K562 (cell line): ENCODE measurements at regions not wholly inside any gene's neighbourhood (a gene's known extent, or its start where the extent isn't known, plus 50 kb on each side); places are given as distances from the start of the nearest gene placed in this dataset.

Experiments
- ATAC-seq: fragments of 200-7000 bp; cut with Tn5 transposase; 3 replicates; pipeline ENCODE4 v1.9.1; 2020; ENCODE audit warnings: moderate library complexity
- BruUV-seq: library from RNA; stranded (reverse); fragments of 400-500 nt; replicated peaks from 2 replicates; lab custom pipeline; 2021; lab: Mats Ljungman, UMichigan
- CTCF ChIA-PET: fragments of 300-600 bp; formaldehyde crosslinking; extraction: SDS; loops from one replicate; lab custom pipeline; 2021; ENCODE audit warnings: low intra/inter-chr PET ratio; lab: Yijun Ruan, JAX
- POLR2A ChIA-PET: fragments of 300-600, 350-650 bp; sonication (Branson Sonifier 250); formaldehyde crosslinking; extraction: SDS; loops from one replicate; lab custom pipeline; 2021; ENCODE audit warnings: antibody characterized with exemption, inconsistent platforms; lab: Yijun Ruan, JAX
- DNase-seq, 4 experiments: peaks; one replicate each; pipeline versions ENCODE4 v3.0.0 to v3.0.0-alpha.2; 2011 to 2018; ENCODE audit warnings: low spot score in 3 of 4, mixed read lengths in 3 of 4; ENCODE audit errors: extremely low read depth in 1 of 4
- FAIRE-seq: peaks from 2 replicates; lab custom pipeline; 2011; peaks lifted over from hg19 to GRCh38; lab: Jason Lieb, UNC
- H2AFZ ChIP-seq: 2 replicates; pipeline ENCODE4 v1.6.0; 2011; ENCODE audit warnings: low read depth, low read length, control low read depth, inconsistent platforms
- H3K27ac ChIP-seq: fragments of 200-600 bp; 3 replicates; pipeline ENCODE4 v1.8.0; 2011; ENCODE audit warnings: low read depth, mild to moderate bottlenecking, control low read depth, inconsistent platforms, low read length, moderate library complexity, mixed read lengths; ENCODE audit errors: extremely low read depth
- H3K27me3 ChIP-seq, 2 experiments: fragments of 300-600 bp in 1 of 2; 2 replicates in 1 of 2; 3 replicates in 1 of 2; pipeline versions ENCODE4 v1.6.0 to v1.8.0; 2011; ENCODE audit warnings: inconsistent platforms in 2 of 2, low read length in 2 of 2, mild to moderate bottlenecking in 1 of 2, mixed read lengths in 1 of 2, moderate library complexity in 1 of 2; ENCODE audit not compliant: control insufficient read depth in 2 of 2, insufficient read depth in 2 of 2
- H3K36me3 ChIP-seq: fragments of 300-600 bp; 3 replicates; pipeline ENCODE4 v1.8.0; 2011; ENCODE audit warnings: mild to moderate bottlenecking, low read length, inconsistent platforms; ENCODE audit not compliant: control insufficient read depth, insufficient read depth
- H3K4me1 ChIP-seq, 2 experiments: fragments of 200-600 bp in 1 of 2; replicated peaks in 1 of 2; 2 replicates in 1 of 2; 3 replicates in 1 of 2; pipeline versions ENCODE4 v1.5.1 to v1.8.0; 2011; ENCODE audit warnings: inconsistent platforms in 2 of 2, low read length in 2 of 2, mild to moderate bottlenecking in 1 of 2, mixed read lengths in 1 of 2, moderate library complexity in 1 of 2; ENCODE audit not compliant: control insufficient read depth in 2 of 2, insufficient read depth in 2 of 2
- H3K4me2 ChIP-seq: 2 replicates; pipeline ENCODE4 v1.6.1; 2011; ENCODE audit warnings: low read length, control low read depth, inconsistent platforms, mixed read lengths; ENCODE audit not compliant: insufficient read depth
- H3K4me3 ChIP-seq: fragments of 200-600 bp; sonication (generic), shearing (Covaris generic); 2 replicates; pipeline ENCODE4 v1.5.1; 2016; ENCODE audit warnings: control low read depth, inconsistent platforms
- H3K79me2 ChIP-seq: fragments of 200-600 bp; 3 replicates; pipeline ENCODE4 v1.8.0; 2011; ENCODE audit warnings: low read length, inconsistent platforms; ENCODE audit not compliant: control insufficient read depth, insufficient read depth
- H3K9ac ChIP-seq, 2 experiments: 2 replicates each; pipeline versions ENCODE4 v1.6.0 to v1.6.1; 2011; ENCODE audit warnings: low read depth in 2 of 2, low read length in 2 of 2, control low read depth in 1 of 2, inconsistent platforms in 1 of 2, mild to moderate bottlenecking in 1 of 2, mixed read lengths in 1 of 2; ENCODE audit not compliant: insufficient read depth in 1 of 2
- H3K9me1 ChIP-seq: one replicate; pipeline ENCODE4 v1.6.0; 2011; ENCODE audit warnings: inconsistent platforms, mild to moderate bottlenecking, low read length, moderate library complexity; ENCODE audit not compliant: control insufficient read depth, insufficient read depth
- H3K9me3 ChIP-seq: replicated peaks from 2 replicates; pipeline ENCODE4 v1.5.1; 2011; ENCODE audit warnings: low read depth, low read length, inconsistent platforms; ENCODE audit not compliant: control insufficient read depth, insufficient read depth
- H4K20me1 ChIP-seq: replicated peaks from 2 replicates; pipeline ENCODE4 v1.6.1; 2011; ENCODE audit warnings: low read length, inconsistent platforms, mixed read lengths; ENCODE audit not compliant: control insufficient read depth, insufficient read depth
- C11orf30 ChIP-seq: fragments of 450-650 bp; IDR thresholded peaks from 2 replicates; pipeline ENCODE4 v1.6.1; 2016; ENCODE audit warnings: low read depth, mild to moderate bottlenecking
- GTF2A2 ChIP-seq: IDR thresholded peaks from 2 replicates; pipeline ENCODE4 v1.6.1; 2016; ENCODE audit warnings: mild to moderate bottlenecking, missing genetic modification characterization, missing compliant biosample characterization
- MAFF ChIP-seq: IDR thresholded peaks from 2 replicates; pipeline ENCODE4 v1.6.1; 2012; ENCODE audit warnings: low read length, improper control_type of control experiment
- MAFG ChIP-seq: fragments of 450-650 bp; conservative IDR thresholded peaks from 2 replicates; pipeline ENCODE4 v1.6.1; 2016; ENCODE audit warnings: missing genetic modification characterization, missing compliant biosample characterization
- MAFK ChIP-seq: IDR thresholded peaks from 2 replicates; pipeline ENCODE4 v1.6.1; 2011; ENCODE audit warnings: low read length, improper control_type of control experiment
- VEZF1 ChIP-seq: fragments of 200-800 bp; sonication (Bioruptor generic); IDR thresholded peaks from 2 replicates; pipeline ENCODE4 v1.6.1; 2017; ENCODE audit warnings: missing genetic modification characterization, missing compliant biosample characterization
- ZBED1 ChIP-seq: IDR thresholded peaks from 2 replicates; pipeline ENCODE4 v1.6.1; 2014
- ZNF316 ChIP-seq: fragments of 450-650 bp; IDR thresholded peaks from 2 replicates; pipeline ENCODE4 v1.6.1; 2016
- WGBS: fragments of 100-300 bp; shearing (Covaris generic); methylation state at CpG from one replicate; pipeline ENCODE4 v1.1.6; 2016; ENCODE audit warnings: low coverage, mixed read lengths; ENCODE audit not compliant: insufficient coverage; ENCODE audit errors: missing lambda C conversion rate; 5-methylcytosine and 5-hydroxymethylcytosine counted together
- in situ Hi-C: fragments of 300-500 bp; cut with MboI; formaldehyde crosslinking; loops from 4 replicates; pipeline ENCODE4 v1.15.0; 2018; ENCODE audit warnings: inconsistent platforms, mixed read lengths
- intact Hi-C: fragments of 100-400 bp; cut with micrococcal nuclease; formaldehyde crosslinking; loops from 2 replicates; pipeline ENCODE4 v1.14.2; 2022

GRCh38 chr4:29704059-29704458 is 1016.1 kb upstream of the PCDH7 start:
- CTCF ChIA-PET = no interaction called here

More at GRCh38 chr4:29704059-29704458, 1016.1 kb upstream of the PCDH7 start:
- FAIRE-seq = no peak
- no peaks in the 10 kb centered on the region for H3K36me3 ChIP-seq
- H2AFZ ChIP-seq = no peak overlapping the region
- no peak overlapping the region for H3K9ac ChIP-seq
- DNase-seq = no peak
- no peaks in the 10 kb centered on the region for H4K20me1 ChIP-seq
- WGBS = 0% methylated on average over 2 of the region's 2 CpGs
- no TSS peak for BruUV-seq
- POLR2A ChIA-PET = no interaction called here
- intact Hi-C loops = no loop called here
- no peaks in the 10 kb centered on the region for H3K9me3 ChIP-seq
- H3K27me3 ChIP-seq = no peaks in the 10 kb centered on the region
- no peaks in the 10 kb centered on the region for H3K9me1 ChIP-seq
- no peak overlapping the region for H3K4me2 ChIP-seq
- no peak overlapping the region for H3K4me3 ChIP-seq
- no peak overlapping the region for H3K27ac ChIP-seq
- H3K4me1 ChIP-seq = no peaks in the 10 kb centered on the region
- in situ Hi-C loops = no loop called here
- TF ChIP-seq VEZF1 (CRISPR knock-in tag) = no peak
- TF ChIP-seq ZBED1 = no peak
- TF ChIP-seq MAFG (tag) = peak; percentile 56
- TF ChIP-seq MAFF = peak; percentile 82
- peak; percentile 81 for TF ChIP-seq MAFK
- peak; percentile 89 for TF ChIP-seq ZNF316
- peak; percentile 67; the same call in 1 of the 2 replicates for TF ChIP-seq C11orf30
- no peak for TF ChIP-seq GTF2A2 (tag)
- no peaks in the 10 kb centered on the region for H3K79me2 ChIP-seq
- ATAC-seq = no peak
